ENCODE measurements at regions not wholly inside any gene's neighbourhood (a gene's known extent, or its start where the extent isn't known, plus 50 kb on each side); places are given as distances from the start of the nearest gene placed in this dataset.
"Not testable (repeated sequence)": the region's sequence is repeated elsewhere in the genome, so short reads cannot be mapped to it uniquely, and the experiment has no call there.

DNA sequence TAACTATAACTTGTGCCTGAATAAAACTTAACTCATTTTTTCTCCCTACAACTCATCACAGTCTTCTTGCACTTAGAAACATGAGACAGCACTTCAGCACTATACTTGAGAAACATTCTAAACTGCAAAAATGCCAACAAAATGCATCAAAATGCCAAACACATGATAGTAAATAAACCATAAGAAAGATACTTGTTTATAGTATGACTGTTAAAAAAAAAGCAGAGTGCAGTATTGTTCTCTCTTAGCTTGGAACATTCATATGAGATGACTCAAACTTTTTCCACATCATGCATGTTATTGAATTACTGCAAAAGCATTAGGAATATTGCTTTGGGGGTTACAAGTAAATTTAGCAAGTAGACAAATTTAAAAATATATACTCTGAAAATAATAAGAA lies 135.7 kb upstream of the ANXA10 start:
- no peak for DNase-seq

DNA sequence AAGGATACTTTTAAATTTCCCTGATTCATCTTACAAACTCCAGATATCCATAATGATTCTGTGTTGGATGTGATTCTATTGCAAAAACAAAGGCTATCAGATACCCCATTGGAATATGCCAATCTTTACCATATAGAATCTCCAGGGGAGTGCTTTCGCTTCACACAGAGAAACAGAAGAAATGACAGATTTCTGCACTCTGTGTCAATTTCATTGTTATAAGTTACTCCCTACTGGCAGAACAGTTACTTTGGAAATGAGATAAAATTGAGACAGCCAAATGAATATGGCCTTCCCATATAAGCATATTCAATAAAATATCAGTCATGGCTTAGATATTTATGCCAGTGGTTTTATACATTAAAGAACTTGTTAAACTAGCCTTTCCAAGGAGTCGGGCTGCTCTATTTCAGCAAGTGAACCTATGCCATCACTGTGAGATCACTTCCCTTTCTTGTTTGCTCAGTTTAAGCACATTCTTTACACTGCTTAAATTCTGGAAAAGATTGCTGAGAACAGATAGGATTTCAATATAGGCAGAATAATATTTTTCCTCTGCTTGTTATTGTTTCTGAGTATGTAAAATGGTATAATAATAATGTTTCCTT lies 127.5 kb upstream of the ANXA10 start:
- DNase-seq = no peak

DNA sequence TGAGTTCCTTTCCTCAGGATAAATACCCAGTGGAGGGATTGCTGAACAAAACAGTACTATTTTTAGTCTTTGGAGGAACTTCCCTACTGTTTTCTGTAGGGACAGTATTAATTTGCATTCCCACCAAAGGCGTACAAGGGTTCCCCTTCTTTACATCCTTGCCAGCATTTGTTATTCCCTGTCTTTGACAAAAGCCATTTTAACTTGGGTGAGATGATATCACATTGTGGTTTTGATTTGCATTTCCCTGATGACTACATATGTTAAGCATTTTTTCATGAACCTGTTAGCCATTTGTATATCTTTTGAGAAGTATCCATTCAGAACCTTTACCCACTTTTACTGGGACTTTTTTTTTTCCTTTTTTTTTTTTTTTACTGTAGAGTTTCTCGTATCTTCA lies 126.2 kb upstream of the ANXA10 start:
- DNase-seq = no peak

DNA sequence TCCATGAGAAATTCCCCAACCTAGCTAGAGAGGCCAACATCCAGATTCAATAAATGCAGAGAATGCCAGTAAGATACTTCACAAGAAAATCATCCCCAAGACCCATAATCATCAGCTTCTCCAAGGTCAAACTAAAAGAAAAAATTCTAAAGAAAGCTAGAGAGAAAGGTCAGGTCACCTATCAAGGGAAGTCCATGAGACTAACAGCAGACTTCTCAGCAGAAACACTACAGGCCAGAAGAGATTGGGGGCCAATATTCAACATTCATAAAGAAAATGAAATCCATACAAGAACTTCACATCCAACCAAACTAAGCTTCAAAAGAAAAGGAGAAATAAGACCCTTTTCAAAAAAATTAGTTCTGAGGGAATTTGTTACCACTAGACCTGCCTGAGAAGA lies 118.8 kb upstream of the ANXA10 start:
- DNase-seq = no peak

DNA sequence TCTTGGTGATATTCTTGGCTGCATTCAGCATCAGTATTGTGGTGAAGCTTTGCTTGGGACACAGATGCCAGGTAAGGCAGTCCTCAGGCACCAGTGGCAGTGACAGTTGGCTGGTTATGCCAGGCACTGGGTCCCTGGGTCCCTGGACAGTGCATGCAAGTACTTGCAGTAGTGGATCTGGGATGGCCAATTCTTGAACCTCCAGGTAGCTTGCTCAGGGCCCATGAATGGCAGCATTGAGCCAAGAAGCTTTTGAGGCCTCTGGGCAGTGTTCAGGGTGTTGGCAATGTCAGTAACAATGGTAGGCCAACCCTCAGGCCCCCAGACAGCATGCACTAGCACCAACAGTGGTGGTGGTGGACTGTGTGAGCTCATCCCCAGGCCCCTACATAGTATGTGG lies 106.8 kb upstream of the ANXA10 start:
- DNase-seq = no peak

DNA sequence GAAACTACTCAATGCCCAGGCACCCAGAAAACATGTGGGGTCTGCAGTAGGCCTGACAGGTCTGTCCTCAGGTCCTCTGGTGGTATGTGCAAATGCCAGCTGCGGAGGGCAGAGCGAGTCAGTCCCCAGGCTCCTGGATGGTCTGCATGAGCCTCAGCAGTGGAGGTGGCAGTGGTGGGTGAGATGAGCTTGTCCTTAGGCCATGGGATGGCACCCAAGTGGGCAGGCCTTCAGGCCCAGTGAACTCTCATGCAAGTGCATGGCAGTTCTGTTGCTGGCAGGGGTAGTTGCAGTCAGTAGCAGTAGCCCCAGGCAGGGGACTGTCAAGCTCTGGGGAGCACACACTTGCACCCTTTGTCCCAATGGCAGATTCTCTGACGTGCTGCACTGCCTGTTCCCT lies 106.3 kb upstream of the ANXA10 start:
- DNase-seq = no peak

DNA sequence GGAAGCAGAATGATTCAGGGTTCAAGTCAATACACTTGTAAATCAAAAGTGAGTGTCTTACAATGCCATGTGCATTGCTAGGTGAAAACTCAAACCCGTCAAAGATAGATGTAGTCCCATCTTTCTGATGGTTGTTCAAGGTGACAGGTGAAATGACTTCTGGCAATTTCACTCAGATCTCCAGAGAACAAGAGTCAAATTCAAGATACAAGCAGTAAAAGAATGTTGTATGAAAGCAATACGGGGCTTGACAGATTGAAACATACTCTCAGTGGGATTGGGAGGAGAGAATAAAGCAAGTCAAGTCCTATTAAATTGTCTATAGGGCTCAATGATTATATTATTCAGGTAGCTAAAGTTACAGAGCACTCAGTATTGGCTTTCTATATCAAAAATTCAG lies 105.1 kb upstream of the ANXA10 start:
- DNase-seq = no peak

DNA sequence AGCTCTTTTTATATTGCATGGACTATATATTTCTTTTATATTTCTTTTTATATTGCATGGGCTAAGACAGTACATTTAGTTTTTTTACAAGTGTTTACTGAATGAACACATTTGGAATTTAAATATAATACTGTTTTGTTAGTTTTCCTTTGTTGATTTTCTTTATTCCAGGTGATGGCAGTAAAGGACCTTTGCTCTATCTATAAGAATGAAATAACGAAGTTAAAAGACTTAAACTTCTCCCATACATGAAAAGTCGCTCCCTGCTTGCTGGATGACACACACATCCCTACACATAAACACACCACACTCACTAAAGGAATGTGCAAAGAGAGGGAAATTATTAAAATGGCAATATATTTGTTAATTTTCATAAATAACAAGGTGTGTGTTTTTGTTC lies 102.5 kb upstream of the ANXA10 start:
- DNase-seq = no peak

DNA sequence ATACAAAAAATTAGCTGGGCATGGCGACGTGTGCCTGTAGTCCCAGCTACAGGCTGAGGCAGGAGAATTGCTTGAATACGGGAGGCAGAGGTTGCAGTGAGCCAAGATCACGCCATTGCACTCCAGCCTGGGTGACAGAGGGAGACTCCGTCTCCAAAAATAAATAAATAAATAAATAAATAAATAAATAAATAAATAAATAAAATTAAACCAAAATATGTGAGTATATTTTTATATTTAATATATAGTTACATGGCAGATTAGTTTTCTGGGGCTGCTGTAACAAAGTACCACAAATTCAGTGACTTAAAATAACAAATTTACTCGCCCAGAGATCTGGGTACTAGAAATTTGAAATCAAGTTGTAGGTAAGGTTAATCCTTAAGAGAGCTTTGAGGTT lies 84.2 kb upstream of the ANXA10 start:
- DNase-seq = not testable (repeated sequence)

DNA sequence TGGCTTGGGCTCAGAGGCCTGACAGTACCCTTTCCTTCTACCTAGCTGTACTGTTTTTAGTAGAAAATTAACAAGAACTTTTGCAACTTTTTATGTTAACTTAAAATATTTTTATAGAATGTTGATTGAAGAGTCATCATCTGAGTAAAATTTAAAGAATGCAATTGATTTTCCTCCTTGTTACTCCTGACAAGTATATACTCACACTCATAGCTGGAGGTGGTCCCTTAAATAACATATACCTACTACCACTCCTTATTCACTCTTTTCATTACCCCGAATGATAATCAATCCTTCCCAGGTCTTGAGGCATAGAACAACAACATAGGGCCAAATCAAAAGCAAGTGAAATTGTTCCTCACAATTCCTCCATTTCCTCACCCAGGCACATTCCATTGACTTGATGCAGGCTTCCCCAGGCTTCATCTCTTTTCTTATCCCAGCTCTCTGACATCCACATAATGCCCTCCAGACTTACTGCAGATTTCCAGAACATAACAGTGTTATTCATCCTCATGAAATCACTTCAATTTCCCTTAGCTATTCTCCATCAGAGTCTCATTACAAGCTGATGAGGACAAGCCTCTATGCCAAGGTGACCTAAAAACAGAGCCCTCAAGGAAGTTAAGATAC lies 73.2 kb upstream of the ANXA10 start:
- no peak for DNase-seq

DNA sequence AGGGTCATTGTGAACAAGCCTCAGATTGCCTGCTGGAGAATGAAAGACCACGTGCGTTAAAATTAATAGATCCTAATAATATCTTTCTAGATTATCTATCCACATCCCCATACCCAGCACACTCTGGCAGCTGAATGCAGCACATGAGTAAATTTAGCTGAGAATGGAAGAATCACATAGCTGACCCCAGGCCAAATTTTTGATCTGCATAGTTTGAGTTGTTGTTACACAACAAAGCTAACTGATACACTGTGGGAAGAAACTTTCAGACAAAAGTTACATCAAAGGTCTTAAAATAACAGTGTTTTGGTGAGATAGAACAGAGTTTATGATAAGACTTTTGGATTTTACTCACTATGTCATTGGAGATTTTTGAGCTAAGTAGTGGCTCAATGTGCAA lies 72.4 kb upstream of the ANXA10 start:
- no peak for DNase-seq

DNA sequence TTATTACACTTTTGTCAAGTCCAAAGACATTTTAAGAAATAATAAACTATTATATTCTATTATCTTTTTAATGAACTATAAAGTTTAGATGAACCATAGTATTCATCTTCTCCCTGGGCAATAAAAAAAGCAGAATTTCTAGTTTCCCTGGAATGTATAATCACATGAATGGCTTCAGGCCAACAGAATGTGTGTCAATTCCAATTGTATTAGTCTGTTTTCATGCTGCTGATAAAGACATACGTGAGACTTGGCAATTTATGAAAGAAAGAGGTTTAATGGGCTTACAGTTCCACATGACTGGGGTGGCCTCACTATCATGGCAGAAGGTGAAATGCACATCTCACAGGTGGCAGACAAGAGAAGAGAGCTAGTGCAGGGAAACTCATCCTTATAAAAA lies 70.7 kb upstream of the ANXA10 start:
- DNase-seq = no peak

DNA sequence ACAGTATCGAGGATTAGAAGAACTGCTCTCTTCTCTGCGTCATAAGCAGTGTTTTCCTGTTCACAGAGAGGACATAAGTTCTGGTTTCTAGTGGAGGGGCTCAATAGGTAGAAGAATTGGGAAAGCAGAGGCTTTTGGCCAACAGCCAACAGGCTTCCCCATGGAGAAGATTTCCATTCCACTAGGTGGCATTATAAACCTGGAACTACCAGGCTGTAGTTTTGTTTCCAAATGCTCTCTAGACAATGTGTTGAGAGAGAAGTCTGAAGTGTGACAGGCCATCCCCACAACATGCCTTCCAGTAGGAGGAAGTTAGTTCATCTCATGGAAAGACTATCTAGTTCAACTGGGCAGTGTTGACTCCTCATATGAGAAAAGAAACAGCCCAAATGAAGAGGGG lies 63.8 kb upstream of the ANXA10 start:
- DNase-seq = no peak

DNA sequence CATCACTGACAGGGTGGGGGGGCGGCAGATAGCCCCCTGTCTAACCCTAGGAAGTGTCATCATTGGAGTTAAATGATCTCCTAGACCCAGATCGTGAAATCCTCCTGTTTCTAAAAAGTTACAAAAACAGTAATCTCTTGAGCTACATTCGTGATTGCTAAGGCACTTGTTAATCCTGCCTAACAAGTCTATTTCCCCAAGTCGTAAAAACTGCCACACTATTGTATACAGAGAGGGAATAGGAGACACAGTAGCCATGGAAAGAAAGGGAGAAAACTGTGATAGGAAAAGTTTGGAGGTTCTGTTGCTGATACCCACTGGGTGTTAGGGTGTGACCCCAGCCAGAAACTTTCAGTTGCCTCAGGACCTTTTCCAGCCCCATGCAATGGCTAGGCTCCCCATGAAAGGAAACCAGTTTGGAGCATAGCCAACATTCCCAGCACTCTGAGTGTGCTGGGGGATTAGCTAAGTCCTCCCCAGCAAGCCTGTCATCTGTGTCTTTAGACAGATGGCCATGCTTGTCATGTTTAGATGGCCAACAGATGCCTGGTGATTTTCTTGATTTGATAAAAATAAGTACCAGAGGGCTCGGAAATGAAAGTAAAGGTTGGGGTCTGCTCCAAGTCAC lies 63.3 kb upstream of the ANXA10 start:
- no peak for DNase-seq

DNA sequence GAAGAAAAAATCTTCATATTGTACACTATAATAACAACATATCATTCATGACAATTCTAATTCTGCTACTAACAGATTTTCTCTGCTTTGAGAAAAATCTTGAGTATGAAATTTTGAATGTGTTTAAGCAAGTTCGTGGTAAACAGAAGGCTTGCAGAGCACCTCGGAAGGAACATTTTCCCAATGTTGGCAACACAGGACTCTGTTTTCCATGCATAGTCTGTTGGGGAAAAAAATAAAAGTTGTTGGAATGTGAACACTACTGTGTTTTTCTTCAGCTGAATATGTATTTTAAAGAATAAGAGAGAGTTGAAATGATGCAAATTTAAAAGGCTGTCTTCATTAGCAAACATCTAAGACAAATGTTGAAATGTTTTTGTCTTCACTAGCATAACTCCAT lies 54.7 kb upstream of the ANXA10 start:
- DNase-seq = no peak

DNA sequence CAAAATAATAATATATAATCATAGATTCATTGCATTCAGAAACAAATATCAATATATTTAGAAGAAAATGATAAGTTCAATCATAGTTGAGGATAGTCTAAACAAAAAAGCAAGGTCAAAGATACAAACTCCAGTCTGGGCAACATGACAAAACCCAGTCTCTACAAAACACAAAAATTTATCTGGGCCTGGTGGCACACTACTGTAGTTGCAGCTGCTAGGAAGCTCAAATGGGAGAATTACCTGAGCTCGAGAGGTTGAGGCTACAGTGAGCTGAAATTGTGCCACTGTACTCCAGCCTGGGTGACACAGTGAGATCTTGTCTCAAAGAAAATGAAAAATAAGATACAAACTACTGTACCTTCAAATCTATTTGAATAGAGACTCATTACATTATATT lies 52.7 kb upstream of the ANXA10 start:
- DNase-seq = no peak
